Parathyroid adenoma (tissue), 2 donors: ENCODE measurements at regions not wholly inside any gene's neighbourhood (a gene's known extent, or its start where the extent isn't known, plus 50 kb on each side); places are given as distances from the start of the nearest gene placed in this dataset.

Experiments used
- H2AFZ ChIP-seq: fragments of 300-600 bp; sonication (generic); one replicate; pipeline ENCODE4 v1.7.0; 2017; ENCODE audit warnings: antibody characterized with exemption, mild to moderate bottlenecking
- H3K27ac ChIP-seq: fragments of 300-600 bp; sonication (generic); one replicate; pipeline ENCODE4 v1.7.0; 2017
- H3K27me3 ChIP-seq: fragments of 300-600 bp; sonication (generic); one replicate; pipeline ENCODE4 v1.7.0; 2017; ENCODE audit warnings: low read length; ENCODE audit not compliant: control insufficient read depth, insufficient read depth
- H3K36me3 ChIP-seq: fragments of 300-600 bp; sonication (generic); one replicate; pipeline ENCODE4 v1.7.0; 2017; ENCODE audit warnings: low read length; ENCODE audit not compliant: control insufficient read depth, insufficient read depth
- H3K4me1 ChIP-seq: fragments of 300-600 bp; sonication (generic); one replicate; pipeline ENCODE4 v1.7.0; 2017; ENCODE audit warnings: control low read depth
- H3K4me2 ChIP-seq: fragments of 300-600 bp; sonication (generic); one replicate; pipeline ENCODE4 v1.7.0; 2017; ENCODE audit warnings: low read length
- H3K4me3 ChIP-seq: fragments of 300-600 bp; sonication (generic); one replicate; pipeline ENCODE4 v1.7.0; 2017; ENCODE audit warnings: low read depth, low read length
- H3K79me2 ChIP-seq: fragments of 300-600 bp; sonication (generic); one replicate; pipeline ENCODE4 v1.7.0; 2017; ENCODE audit warnings: control low read depth
- H3K9ac ChIP-seq: fragments of 300-600 bp; sonication (generic); one replicate; pipeline ENCODE4 v1.7.0; 2017; ENCODE audit warnings: mild to moderate bottlenecking
- H3K9me3 ChIP-seq: fragments of 300-600 bp; sonication (generic); one replicate; pipeline ENCODE4 v1.7.0; 2017; ENCODE audit warnings: low read length; ENCODE audit not compliant: control insufficient read depth
- TF ChIP-seq, protein P1 (sequence below): fragments of 300-600 bp; sonication (generic); IDR thresholded peaks from one replicate; pipeline ENCODE4 v1.7.0; 2017; ENCODE audit warnings: antibody characterized with exemption, mild to moderate bottlenecking
- donor health status: primary hyperparathyroidism.

DNA sequence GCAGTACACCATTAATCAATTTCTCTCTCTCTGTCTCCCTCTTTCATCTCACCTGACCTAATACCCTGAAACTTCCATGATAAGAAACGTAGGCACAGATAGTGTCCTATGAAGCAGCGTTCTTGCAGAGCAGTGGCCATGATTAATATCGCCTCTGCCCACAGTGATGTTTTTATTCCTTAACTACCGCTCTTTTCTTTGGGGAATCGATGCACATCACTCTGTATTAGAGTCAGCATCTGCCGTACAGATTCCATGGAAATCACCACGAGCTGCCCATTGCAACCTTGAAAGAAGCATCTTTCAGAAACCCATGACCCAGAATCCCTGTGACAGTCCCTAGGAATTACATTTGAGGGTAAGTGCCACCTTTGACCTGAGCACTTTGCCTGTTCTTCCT, 152.0 kb upstream of the ECI2 start:
- Histone ChIP-seq H3K27ac (no peak overlapping the region), H3K4me2 (no peak overlapping the region), H3K27me3 (no peaks in the 10 kb centered on the region), H3K36me3 (no peaks in the 10 kb centered on the region), H2AFZ (no peak overlapping the region), H3K9ac (no peak overlapping the region), H3K79me2 (no peaks in the 10 kb centered on the region), H3K4me3 (no peak overlapping the region), H3K9me3 (no peaks in the 10 kb centered on the region), H3K4me1 (no peaks in the 10 kb centered on the region)
- TF ChIP-seq, protein P1, sequence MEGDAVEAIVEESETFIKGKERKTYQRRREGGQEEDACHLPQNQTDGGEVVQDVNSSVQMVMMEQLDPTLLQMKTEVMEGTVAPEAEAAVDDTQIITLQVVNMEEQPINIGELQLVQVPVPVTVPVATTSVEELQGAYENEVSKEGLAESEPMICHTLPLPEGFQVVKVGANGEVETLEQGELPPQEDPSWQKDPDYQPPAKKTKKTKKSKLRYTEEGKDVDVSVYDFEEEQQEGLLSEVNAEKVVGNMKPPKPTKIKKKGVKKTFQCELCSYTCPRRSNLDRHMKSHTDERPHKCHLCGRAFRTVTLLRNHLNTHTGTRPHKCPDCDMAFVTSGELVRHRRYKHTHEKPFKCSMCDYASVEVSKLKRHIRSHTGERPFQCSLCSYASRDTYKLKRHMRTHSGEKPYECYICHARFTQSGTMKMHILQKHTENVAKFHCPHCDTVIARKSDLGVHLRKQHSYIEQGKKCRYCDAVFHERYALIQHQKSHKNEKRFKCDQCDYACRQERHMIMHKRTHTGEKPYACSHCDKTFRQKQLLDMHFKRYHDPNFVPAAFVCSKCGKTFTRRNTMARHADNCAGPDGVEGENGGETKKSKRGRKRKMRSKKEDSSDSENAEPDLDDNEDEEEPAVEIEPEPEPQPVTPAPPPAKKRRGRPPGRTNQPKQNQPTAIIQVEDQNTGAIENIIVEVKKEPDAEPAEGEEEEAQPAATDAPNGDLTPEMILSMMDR = no peak

GRCh38 chr6:4282926-4283325, 147.6 kb upstream of the ECI2 start:
- H3K9me3 ChIP-seq = no peaks in the 10 kb centered on the region
- no peak overlapping the region for H3K9ac ChIP-seq
- no peaks in the 10 kb centered on the region for H3K36me3 ChIP-seq
- no peak overlapping the region for H3K4me2 ChIP-seq
- H3K4me1 ChIP-seq = no peaks in the 10 kb centered on the region
- H2AFZ ChIP-seq = no peak overlapping the region
- H3K27ac ChIP-seq = no peak overlapping the region
- no peak overlapping the region for H3K4me3 ChIP-seq
- no peaks in the 10 kb centered on the region for H3K79me2 ChIP-seq
- TF ChIP-seq, protein P1 = no peak
- H3K27me3 ChIP-seq = no peaks in the 10 kb centered on the region

DNA sequence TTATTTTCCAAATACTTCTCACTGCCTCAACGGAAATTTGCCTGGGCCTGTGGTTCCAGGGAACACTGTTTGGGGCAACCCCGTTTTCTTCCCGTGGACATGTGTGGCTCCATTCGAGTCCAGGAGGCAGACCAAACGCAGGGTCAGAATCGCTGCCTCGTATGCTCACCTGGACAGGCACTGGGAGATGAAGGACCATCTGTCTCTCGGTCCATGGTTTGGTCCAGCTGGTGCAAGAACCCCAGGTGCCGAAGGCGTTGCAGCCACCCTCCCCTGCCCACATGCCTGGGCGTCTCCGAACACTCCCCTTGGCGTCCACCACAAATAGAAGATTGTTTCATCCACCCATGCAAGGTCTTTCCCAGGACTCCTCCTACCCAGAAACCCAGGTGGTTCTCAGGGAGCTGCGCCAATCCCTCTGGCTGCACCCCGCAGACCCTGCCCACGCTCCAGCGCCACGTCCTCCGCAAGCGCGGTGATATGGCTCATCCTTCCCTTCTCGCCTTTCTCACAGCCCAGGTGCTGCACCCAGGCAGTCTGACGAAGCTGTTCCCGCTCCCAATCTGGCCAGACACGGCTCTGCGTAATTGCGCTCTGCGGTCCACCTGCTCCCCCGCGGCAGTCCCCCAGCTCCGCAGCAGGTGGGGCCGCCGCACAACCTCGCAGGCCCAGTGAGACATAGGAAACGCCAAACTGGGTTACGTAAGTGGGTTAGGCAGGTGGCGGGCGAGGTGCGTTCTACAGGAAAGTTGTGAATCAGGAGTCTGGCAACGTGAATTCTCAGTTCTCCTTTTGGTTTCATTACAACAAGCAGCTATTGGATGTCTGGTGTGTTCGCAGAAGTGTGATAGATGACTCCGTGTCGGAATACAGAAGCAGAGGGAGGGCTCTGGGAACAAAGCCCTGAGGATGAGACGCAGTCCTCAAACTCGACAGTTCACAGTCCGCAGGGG, 146.2 kb upstream of the ECI2 start:
- H3K36me3 ChIP-seq = no peaks in the 10 kb centered on the region
- H3K79me2 ChIP-seq = no peaks in the 10 kb centered on the region
- peak overlapping the region; percentile 61 for H2AFZ ChIP-seq
- no peaks in the 10 kb centered on the region for H3K27me3 ChIP-seq
- TF ChIP-seq, protein P1 = peak; percentile 57
- H3K4me2 ChIP-seq = peak overlapping the region; percentile 93
- no peak overlapping the region for H3K27ac ChIP-seq
- H3K9me3 ChIP-seq = no peaks in the 10 kb centered on the region
- no peaks in the 10 kb centered on the region for H3K4me1 ChIP-seq
- no peak overlapping the region for H3K9ac ChIP-seq
- H3K4me3 ChIP-seq = peak overlapping the region; percentile 60

DNA sequence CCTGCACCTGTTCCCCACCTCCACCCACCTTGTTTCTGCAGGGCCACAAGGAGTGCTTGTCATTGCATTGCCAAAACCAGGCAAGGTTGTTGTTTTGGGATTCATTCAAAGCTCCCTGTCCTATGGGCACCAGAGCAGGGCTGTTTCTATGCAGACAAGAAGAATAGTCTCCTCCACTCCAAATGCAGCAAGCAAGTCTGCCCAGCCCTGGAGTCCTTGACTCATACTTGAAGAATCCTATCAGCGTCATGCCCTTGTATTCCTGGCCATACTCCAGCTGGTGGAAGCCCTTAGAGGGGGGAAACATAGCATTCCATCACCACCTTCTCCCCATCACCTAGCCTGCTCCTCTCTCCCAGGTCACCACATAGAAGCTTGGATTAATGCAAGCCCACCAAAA, 145.3 kb upstream of the ECI2 start:
- H3K79me2 ChIP-seq = no peaks in the 10 kb centered on the region
- no peak overlapping the region for H3K4me3 ChIP-seq
- no peak overlapping the region for H3K27ac ChIP-seq
- no peak overlapping the region for H3K4me2 ChIP-seq
- no peak overlapping the region for H2AFZ ChIP-seq
- H3K9ac ChIP-seq = no peak overlapping the region
- TF ChIP-seq, protein P1 = no peak
- no peaks in the 10 kb centered on the region for H3K27me3 ChIP-seq
- no peaks in the 10 kb centered on the region for H3K4me1 ChIP-seq
- H3K9me3 ChIP-seq = no peaks in the 10 kb centered on the region
- H3K36me3 ChIP-seq = no peaks in the 10 kb centered on the region

GRCh38 chr6:4280031-4280430, 144.7 kb upstream of the ECI2 start:
- no peak overlapping the region for H2AFZ ChIP-seq
- H3K9ac ChIP-seq = no peak overlapping the region
- no peaks in the 10 kb centered on the region for H3K4me1 ChIP-seq
- H3K9me3 ChIP-seq = no peaks in the 10 kb centered on the region
- H3K27me3 ChIP-seq = no peaks in the 10 kb centered on the region
- no peaks in the 10 kb centered on the region for H3K79me2 ChIP-seq
- no peak overlapping the region for H3K4me2 ChIP-seq
- no peak overlapping the region for H3K27ac ChIP-seq
- no peak overlapping the region for H3K4me3 ChIP-seq
- TF ChIP-seq, protein P1 = no peak
- H3K36me3 ChIP-seq = no peaks in the 10 kb centered on the region
